ENCODE measurements at regions not wholly inside any gene's neighbourhood (a gene's known extent, or its start where the extent isn't known, plus 50 kb on each side); places are given as distances from the start of the nearest gene placed in this dataset.

DNA sequence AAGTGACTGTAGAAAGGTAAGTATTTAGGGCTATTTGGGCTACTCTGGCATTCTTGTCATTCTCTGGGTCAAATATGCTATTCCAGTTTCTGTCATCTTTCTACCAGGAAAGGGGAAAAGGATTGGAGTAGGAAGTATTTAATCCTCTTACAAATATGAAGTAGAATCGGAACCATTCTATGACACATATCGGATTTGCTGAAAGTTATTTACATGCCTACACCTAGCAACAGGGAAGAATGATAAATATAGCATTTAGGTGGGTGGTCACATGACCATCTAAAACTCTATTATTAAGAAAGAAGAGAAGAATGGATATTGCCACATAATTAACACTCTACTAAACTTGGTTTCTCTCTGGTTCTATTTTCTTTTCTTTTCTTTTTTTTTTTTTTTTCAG, 1353.1 kb downstream of the ZPLD1 start:
- Mint-ChIP-seq H3K9me3 (peaks cover 2% of the 10 kb centered on the region), H3K4me1 (ENCODE audit: low read depth) (no peaks in the 10 kb centered on the region), H3K4me3 (no peak overlapping the region), H3K27ac (no peak overlapping the region), H3K27me3 (no peaks in the 10 kb centered on the region), H3K36me3 (ENCODE audit: low read depth) (no peaks in the 10 kb centered on the region)
- no peak for DNase-seq

DNA sequence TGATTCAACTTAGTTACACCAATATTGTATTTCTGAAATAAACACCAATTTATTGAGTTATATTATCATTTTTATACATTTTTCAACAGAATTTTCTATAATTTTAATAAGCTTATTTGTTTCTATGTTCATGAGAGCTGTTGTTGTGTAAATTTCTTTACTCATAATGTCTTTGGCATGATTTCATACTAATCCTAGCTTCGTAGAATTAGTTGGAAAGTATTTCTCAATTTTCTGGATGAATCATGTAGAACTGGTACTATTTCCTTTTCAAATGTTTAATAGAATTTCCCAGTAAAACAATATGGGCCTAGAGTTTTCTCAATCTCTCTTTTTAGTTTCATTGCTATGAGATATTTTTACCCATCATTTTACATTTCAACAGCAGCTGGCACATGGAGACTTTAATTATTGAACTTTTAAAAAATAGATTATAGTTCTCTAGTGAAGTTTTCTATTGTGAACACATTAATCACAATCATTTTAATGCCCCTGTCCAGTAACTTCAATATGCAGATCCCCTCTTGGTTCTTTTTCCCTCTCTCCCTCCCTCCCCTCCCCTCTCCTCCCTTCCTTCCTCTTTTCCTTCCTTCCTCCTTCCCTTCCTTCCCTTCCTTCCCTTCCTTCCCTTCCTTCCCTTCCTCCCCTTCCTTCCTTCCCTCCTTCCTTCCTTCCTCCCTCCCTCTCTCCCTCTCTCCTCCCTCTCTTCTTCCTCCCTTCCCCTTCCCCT, 1357.1 kb downstream of the ZPLD1 start:
- no peak overlapping the region for H3K4me3 Mint-ChIP-seq
- H3K9me3 Mint-ChIP-seq, result peaks cover 2% of the 10 kb centered on the region
- no peak for DNase-seq
- no peak overlapping the region for H3K27ac Mint-ChIP-seq
- no peaks in the 10 kb centered on the region for H3K27me3 Mint-ChIP-seq
- H3K36me3 Mint-ChIP-seq (ENCODE audit: low read depth), result no peaks in the 10 kb centered on the region
- H3K4me1 Mint-ChIP-seq (ENCODE audit: low read depth), result no peaks in the 10 kb centered on the region

DNA sequence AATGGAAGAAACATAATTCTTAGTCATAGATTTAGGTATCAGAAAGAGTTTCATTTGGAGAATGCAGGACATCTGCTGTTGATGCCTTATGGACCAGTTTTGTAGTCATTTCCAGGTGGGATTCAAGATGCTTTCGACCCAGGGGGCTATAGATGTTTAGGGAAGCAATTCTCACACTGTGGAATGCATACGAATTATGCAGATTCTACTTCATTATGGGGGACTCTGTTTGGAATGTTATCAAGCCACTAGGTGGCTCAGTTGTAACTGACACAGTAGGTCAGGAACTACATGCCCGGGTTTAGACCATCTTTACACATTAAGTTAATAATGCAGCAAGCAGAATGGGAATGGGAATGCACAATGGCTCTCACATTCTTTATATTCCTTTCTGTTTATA, 1359.8 kb downstream of the ZPLD1 start:
- Mint-ChIP-seq H3K4me1 (ENCODE audit: low read depth) (no peaks in the 10 kb centered on the region), H3K4me3 (no peak overlapping the region), H3K36me3 (ENCODE audit: low read depth) (no peaks in the 10 kb centered on the region), H3K27me3 (no peaks in the 10 kb centered on the region), H3K27ac (no peak overlapping the region), H3K9me3 (no peaks in the 10 kb centered on the region)
- DNase-seq, result no peak

DNA sequence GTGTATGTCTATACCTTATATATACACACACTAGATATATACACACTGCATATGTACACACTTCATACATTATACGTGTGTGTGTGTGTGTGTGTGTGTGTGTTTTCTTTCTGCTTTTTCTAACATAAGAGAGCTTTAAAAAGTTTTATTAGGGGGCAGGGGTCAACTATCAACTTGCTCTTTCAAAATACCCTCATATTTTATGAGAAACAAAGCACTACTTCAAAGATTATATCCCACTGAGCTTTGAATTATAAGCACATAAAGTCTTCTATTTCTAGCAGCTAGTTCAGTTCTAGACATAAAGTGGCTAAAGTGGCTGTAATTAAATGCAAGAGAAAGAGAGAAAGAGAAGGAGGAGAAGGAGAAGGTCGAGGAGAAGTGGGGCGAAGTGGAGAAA, 1361.3 kb downstream of the ZPLD1 start:
- Mint-ChIP-seq H3K36me3 (ENCODE audit: low read depth) (no peaks in the 10 kb centered on the region), H3K4me3 (no peak overlapping the region), H3K27ac (no peak overlapping the region), H3K27me3 (no peaks in the 10 kb centered on the region), H3K9me3 (peaks cover 2% of the 10 kb centered on the region), H3K4me1 (ENCODE audit: low read depth) (no peaks in the 10 kb centered on the region)
- DNase-seq, result no peak

DNA sequence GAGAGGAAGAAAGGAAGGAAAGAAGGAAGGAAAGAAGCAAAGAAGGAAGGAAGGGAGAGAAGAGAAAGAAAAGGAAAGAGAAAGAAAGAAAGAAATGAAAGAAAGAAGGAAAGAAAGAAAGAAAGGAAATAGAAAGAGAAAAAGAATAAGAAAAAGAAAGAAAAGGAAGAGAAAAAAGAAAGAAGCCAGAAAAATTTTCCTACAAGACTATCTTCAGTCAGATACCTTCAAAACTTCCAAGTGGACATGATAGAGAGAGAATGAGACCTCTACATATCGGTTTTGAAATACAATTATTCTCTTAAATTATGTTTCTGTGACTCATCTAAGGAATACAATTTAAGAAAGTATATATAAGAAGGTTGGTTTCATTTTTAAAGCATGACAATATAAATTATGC, 1369.0 kb downstream of the ZPLD1 start:
- Mint-ChIP-seq H3K27ac (no peak overlapping the region), H3K36me3 (ENCODE audit: low read depth) (no peaks in the 10 kb centered on the region), H3K27me3 (no peaks in the 10 kb centered on the region), H3K4me1 (ENCODE audit: low read depth) (no peaks in the 10 kb centered on the region), H3K9me3 (peaks cover 5% of the 10 kb centered on the region), H3K4me3 (no peak overlapping the region)
- no peak for DNase-seq

- Mint-ChIP-seq H3K27me3 (no peaks in the 10 kb centered on the region), H3K4me3 (no peak overlapping the region), H3K4me1 (ENCODE audit: low read depth) (no peaks in the 10 kb centered on the region), H3K27ac (no peak overlapping the region), H3K36me3 (ENCODE audit: low read depth) (no peaks in the 10 kb centered on the region), H3K9me3 (peaks cover 15% of the 10 kb centered on the region)
- no peak for DNase-seq
These were observed 1375.4 kb downstream of the ZPLD1 start for GRCh38 chr3:103810167-103810566.

GRCh38 chr3:103813955-103814354, 1379.1 kb downstream of the ZPLD1 start:
- no peaks in the 10 kb centered on the region for H3K36me3 Mint-ChIP-seq (ENCODE audit: low read depth)
- H3K27ac Mint-ChIP-seq, result no peak overlapping the region
- H3K9me3 Mint-ChIP-seq, result peaks cover 17% of the 10 kb centered on the region
- no peaks in the 10 kb centered on the region for H3K4me1 Mint-ChIP-seq (ENCODE audit: low read depth)
- DNase-seq, result no peak
- H3K27me3 Mint-ChIP-seq, result no peaks in the 10 kb centered on the region
- H3K4me3 Mint-ChIP-seq, result no peak overlapping the region

DNA sequence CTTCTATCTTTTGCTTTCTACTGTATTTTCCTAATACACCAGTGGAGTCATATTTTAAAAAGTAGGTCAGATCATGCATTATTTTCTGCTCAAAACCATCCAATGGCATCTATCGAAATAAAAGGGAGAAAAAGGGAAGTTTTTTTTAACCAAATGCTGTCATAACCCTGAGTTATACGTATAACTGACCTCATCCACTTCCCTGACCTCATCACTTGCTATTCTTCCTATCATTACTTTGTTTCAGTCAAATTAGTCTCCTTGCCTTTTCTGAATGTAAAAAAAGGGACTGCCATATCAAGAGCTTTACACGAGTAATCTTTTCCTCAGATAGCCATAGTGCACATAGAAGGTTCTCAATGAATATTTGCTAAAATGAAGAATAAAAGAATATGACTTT, 1383.6 kb downstream of the ZPLD1 start:
- Mint-ChIP-seq H3K27me3 (no peaks in the 10 kb centered on the region), H3K4me3 (no peak overlapping the region), H3K9me3 (peaks cover 6% of the 10 kb centered on the region), H3K36me3 (ENCODE audit: low read depth) (no peaks in the 10 kb centered on the region), H3K27ac (no peak overlapping the region), H3K4me1 (ENCODE audit: low read depth) (no peaks in the 10 kb centered on the region)
- no peak for DNase-seq

DNA sequence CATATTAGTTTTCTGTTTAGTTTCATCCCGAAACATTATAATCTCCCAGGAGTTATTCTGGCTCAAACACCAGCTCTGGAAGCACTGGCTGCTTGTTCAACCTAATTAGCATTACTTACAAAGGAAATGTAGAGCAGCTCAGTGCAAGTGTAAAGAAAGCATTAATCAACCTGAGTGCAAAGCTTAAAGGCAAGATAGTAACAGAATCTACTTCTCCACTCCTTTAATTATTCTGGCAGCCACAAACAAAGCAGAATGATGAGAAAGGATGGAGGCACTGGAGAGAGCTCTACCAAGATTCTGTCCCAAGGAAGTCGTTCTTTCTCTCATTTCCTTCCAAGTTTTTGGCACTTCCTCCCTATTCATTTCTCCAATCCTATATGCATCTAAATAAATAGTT, 1384.0 kb downstream of the ZPLD1 start:
- no peaks in the 10 kb centered on the region for H3K27me3 Mint-ChIP-seq
- no peak for DNase-seq
- no peaks in the 10 kb centered on the region for H3K36me3 Mint-ChIP-seq (ENCODE audit: low read depth)
- H3K9me3 Mint-ChIP-seq, result peaks cover 6% of the 10 kb centered on the region
- no peak overlapping the region for H3K4me3 Mint-ChIP-seq
- no peak overlapping the region for H3K27ac Mint-ChIP-seq
- H3K4me1 Mint-ChIP-seq (ENCODE audit: low read depth), result no peaks in the 10 kb centered on the region

DNA sequence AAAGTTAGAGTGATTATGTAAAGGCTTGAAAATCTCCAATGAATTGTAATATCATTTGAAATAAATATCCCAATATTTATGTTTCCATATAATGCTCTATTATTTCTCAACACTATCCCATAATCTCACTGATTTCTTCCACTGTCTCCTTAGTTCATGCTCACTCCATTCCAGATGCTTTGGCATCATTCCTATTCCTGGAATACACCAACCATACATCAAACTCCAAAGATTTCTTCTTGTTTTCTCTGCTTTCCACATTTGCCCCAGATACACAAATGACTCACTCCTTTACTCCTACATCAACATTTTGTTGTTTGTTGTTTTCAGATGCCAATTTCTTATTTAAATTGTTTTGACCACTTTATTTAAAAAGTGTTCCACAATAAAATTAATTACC, 1390.8 kb downstream of the ZPLD1 start:
- no peaks in the 10 kb centered on the region for H3K4me1 Mint-ChIP-seq (ENCODE audit: low read depth)
- H3K36me3 Mint-ChIP-seq (ENCODE audit: low read depth), result no peaks in the 10 kb centered on the region
- peaks cover 7% of the 10 kb centered on the region for H3K9me3 Mint-ChIP-seq
- H3K27me3 Mint-ChIP-seq, result no peaks in the 10 kb centered on the region
- H3K27ac Mint-ChIP-seq, result no peak overlapping the region
- no peak for DNase-seq
- H3K4me3 Mint-ChIP-seq, result no peak overlapping the region

DNA sequence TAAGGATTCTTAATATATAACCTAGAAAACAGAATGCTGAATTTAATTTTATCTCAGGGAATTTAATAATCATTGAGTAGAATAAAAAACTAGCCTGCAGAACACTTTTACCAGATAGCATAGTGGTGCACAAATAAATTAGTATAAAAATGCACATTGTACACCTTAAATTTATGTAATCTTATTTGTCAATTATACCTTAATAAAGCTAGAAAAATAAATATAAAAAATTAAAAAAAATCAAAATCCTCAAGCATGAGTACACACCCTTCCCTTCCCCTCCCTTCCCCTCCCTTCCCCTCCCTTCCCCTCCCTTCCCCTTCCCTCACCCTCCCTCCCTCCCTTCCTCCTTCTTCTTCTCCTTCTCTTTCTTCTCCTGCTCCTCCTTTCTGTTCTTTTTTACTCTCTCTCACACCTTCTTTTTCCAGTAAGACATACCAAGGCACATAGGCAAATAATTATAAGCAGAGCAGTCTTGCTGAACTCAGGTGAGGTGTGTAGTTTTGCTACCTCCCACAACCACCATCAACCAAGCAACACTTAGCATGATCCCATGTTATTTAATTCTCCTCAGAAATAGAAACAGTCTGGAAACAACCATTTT, 1395.0 kb downstream of the ZPLD1 start:
- Mint-ChIP-seq H3K4me1 (ENCODE audit: low read depth) (no peaks in the 10 kb centered on the region), H3K27ac (no peak overlapping the region), H3K4me3 (no peak overlapping the region), H3K9me3 (peaks cover 7% of the 10 kb centered on the region), H3K27me3 (no peaks in the 10 kb centered on the region), H3K36me3 (ENCODE audit: low read depth) (no peaks in the 10 kb centered on the region)
- no peak for DNase-seq

GRCh38 chr3:103847081-103848062, 1412.6 kb downstream of the ZPLD1 start:
- no peak for DNase-seq
- Mint-ChIP-seq H3K27ac (no peak overlapping the region), H3K4me1 (ENCODE audit: low read depth) (no peaks in the 10 kb centered on the region), H3K36me3 (ENCODE audit: low read depth) (no peaks in the 10 kb centered on the region), H3K4me3 (no peak overlapping the region), H3K9me3 (no peaks in the 10 kb centered on the region), H3K27me3 (no peaks in the 10 kb centered on the region)

DNA sequence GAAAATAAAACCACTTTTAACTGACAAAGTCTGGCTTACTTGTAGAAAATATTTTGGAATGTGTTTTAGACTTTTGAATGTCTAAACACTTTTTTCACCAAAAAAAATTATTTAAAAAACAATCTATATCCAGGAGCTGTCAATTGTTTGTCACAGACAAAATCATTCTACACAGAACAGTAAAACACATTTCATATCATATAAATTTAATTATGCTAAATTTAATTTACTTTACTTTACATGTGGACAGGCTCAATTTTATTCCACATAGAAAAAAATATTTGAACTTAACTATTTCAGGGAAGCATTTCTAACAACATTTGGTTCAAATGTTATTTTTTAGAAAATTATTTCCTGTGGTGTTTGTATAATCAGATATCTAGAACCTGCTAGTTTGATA, 1417.0 kb downstream of the ZPLD1 start:
- Mint-ChIP-seq H3K27me3 (no peaks in the 10 kb centered on the region), H3K4me3 (no peak overlapping the region), H3K27ac (no peak overlapping the region), H3K4me1 (ENCODE audit: low read depth) (no peaks in the 10 kb centered on the region), H3K36me3 (ENCODE audit: low read depth) (no peaks in the 10 kb centered on the region), H3K9me3 (no peaks in the 10 kb centered on the region)
- DNase-seq, result no peak

DNA sequence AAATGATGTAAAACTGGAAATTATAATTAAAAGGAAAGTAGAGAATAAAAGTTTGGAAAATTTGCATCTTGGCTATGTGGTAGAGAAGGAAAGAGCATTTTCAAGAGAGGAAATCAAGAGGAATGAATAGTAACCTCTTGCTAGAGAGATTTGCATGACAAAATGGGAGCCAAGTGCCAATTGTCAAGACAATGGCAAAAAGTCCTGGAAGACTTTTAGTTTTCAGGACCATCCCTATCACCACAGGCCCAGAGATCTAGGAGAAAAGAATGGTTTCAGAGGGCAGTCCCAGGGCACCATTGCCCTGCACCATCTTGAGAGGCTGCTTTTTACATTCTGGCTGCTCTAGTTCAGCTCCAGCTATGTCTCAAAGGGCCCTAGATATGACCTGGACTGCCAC, 1427.6 kb downstream of the ZPLD1 start:
- DNase-seq, result no peak
- no peaks in the 10 kb centered on the region for H3K4me1 Mint-ChIP-seq (ENCODE audit: low read depth)
- H3K4me3 Mint-ChIP-seq, result no peak overlapping the region
- H3K27me3 Mint-ChIP-seq, result no peaks in the 10 kb centered on the region
- peaks cover 3% of the 10 kb centered on the region for H3K9me3 Mint-ChIP-seq
- no peaks in the 10 kb centered on the region for H3K36me3 Mint-ChIP-seq (ENCODE audit: low read depth)
- no peak overlapping the region for H3K27ac Mint-ChIP-seq

DNA sequence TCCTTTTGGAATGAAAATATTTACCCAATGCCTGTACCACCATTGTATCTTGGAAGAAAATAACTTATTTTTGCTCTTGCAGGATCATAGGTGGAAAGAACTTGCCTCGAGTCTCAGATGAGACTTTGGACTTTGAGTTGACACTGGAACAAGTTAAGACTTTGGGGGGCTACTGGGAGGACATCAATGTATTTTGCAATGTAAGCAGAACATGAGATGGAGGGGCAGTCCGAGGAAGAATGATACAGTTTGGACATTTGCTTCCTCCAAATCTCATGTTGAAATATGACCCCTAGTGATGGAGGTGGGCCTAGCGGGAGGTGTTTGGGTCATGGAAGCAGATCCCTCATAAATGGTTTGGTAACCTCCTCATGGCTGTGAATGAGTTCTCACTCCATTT, 1428.6 kb downstream of the ZPLD1 start:
- Mint-ChIP-seq H3K4me1 (ENCODE audit: low read depth) (no peaks in the 10 kb centered on the region), H3K36me3 (ENCODE audit: low read depth) (no peaks in the 10 kb centered on the region), H3K4me3 (no peak overlapping the region), H3K9me3 (peaks cover 3% of the 10 kb centered on the region), H3K27me3 (no peaks in the 10 kb centered on the region), H3K27ac (no peak overlapping the region)
- DNase-seq, result no peak

All from activated T-cell treated with anti-CD3 and anti-CD28 coated beads, Interleukin-2, amount 50 U/mL, for 24 hours (primary cell).